ENCODE measurements at regions not wholly inside any gene's neighbourhood (a gene's known extent, or its start where the extent isn't known, plus 50 kb on each side); places are given as distances from the start of the nearest gene placed in this dataset.

- DNase-seq (ENCODE audit: low spot score), result no peak
Observed at GRCh38 chr2:215770668-215771067, 242.7 kb downstream of the MREG start.

- DNase-seq (ENCODE audit: low spot score), result no peak
Observed at GRCh38 chr2:215769246-215769645, 244.1 kb downstream of the MREG start.

GRCh38 chr2:215767625-215768024, 245.7 kb downstream of the MREG start:
- no peak for DNase-seq (ENCODE audit: low spot score)

- DNase-seq (ENCODE audit: low spot score), result no peak
Observed at GRCh38 chr2:215765729-215766360, 247.5 kb downstream of the MREG start.

GRCh38 chr2:215764441-215765048, 248.8 kb downstream of the MREG start:
- no peak for DNase-seq (ENCODE audit: low spot score)

- no peak for DNase-seq (ENCODE audit: low spot score)
Observed at GRCh38 chr2:215760557-215760956, 252.8 kb downstream of the MREG start.

- DNase-seq (ENCODE audit: low spot score), result no peak
Observed at GRCh38 chr2:215760091-215760490, 253.3 kb downstream of the MREG start.

- DNase-seq (ENCODE audit: low spot score), result no peak
Observed at GRCh38 chr2:215758691-215759090, 254.7 kb downstream of the MREG start.

- no peak for DNase-seq (ENCODE audit: low spot score)
Observed at GRCh38 chr2:215756346-215756730, 257.0 kb downstream of the MREG start.

- DNase-seq (ENCODE audit: low spot score), result no peak
Observed at GRCh38 chr2:215755641-215756345, 257.6 kb downstream of the MREG start.

GRCh38 chr2:215754546-215754945, 258.8 kb downstream of the MREG start:
- DNase-seq (ENCODE audit: low spot score), result no peak

GRCh38 chr2:215753808-215754207, 259.5 kb downstream of the MREG start:
- no peak for DNase-seq (ENCODE audit: low spot score)

GRCh38 chr2:215752991-215753390, 260.4 kb downstream of the MREG start:
- no peak for DNase-seq (ENCODE audit: low spot score)

- no peak for DNase-seq (ENCODE audit: low spot score)
Observed at GRCh38 chr2:215752436-215752835, 260.9 kb downstream of the MREG start.

- DNase-seq (ENCODE audit: low spot score), result no peak
Observed at GRCh38 chr2:215751911-215752272, 261.5 kb downstream of the MREG start.

GRCh38 chr2:215751200-215751910, 262.0 kb downstream of the MREG start:
- DNase-seq (ENCODE audit: low spot score), result no peak

- no peak for DNase-seq (ENCODE audit: low spot score)
Observed at GRCh38 chr2:215750763-215751162, 262.6 kb downstream of the MREG start.

- DNase-seq (ENCODE audit: low spot score), result no peak
Observed at GRCh38 chr2:215749092-215749957, 264.0 kb downstream of the MREG start.

- DNase-seq (ENCODE audit: low spot score), result no peak
Observed at GRCh38 chr2:215748446-215748845, 264.9 kb downstream of the MREG start.

- no peak for DNase-seq (ENCODE audit: low spot score)
Observed at GRCh38 chr2:215746887-215747615, 266.3 kb downstream of the MREG start.

GRCh38 chr2:215746226-215746886, 267.0 kb downstream of the MREG start:
- DNase-seq (ENCODE audit: low spot score), result no peak

Measured in NAMALWA (cell line).